SK-N-SH (cell line): ENCODE measurements at regions not wholly inside any gene's neighbourhood (a gene's known extent, or its start where the extent isn't known, plus 50 kb on each side); places are given as distances from the start of the nearest gene placed in this dataset.

Experiments
- CTCF ChIA-PET: fragments of 300-600, 350-600 bp; formaldehyde crosslinking; extraction: SDS; loops from one replicate; lab custom pipeline; 2021; lab: Yijun Ruan, JAX
- POLR2A ChIA-PET: fragments of 350-600 bp; sonication (Branson Sonifier 250); formaldehyde crosslinking; extraction: SDS; loops from one replicate; lab custom pipeline; 2020; ENCODE audit warnings: antibody characterized with exemption, inconsistent platforms; lab: Yijun Ruan, JAX
- DNase-seq: peaks from one replicate; pipeline ENCODE4 v3.0.0; 2012
- H2AFZ ChIP-seq: fragments of 200-600 bp; sonication (generic); 2 replicates; pipeline ENCODE4 v1.8.1; 2016; ENCODE audit warnings: antibody characterized with exemption, mild to moderate bottlenecking, low read depth
- H3F3A ChIP-seq: fragments of 200-600 bp; sonication (generic); replicated peaks from 2 replicates; pipeline ENCODE3; 2016; ENCODE audit warnings: antibody characterized with exemption, mild to moderate bottlenecking; ENCODE audit not compliant: insufficient read depth
- H3K27ac ChIP-seq, 2 experiments: fragments of 200-500 bp in 1 of 2; fragments of 200-600 bp in 1 of 2; sonication (Bioruptor generic) in 1 of 2; sonication (generic), shearing (Covaris generic) in 1 of 2; 2 replicates each; pipeline versions ENCODE4 v1.5.1 to v1.6.1; 2014 to 2016; ENCODE audit warnings: low read depth in 2 of 2, inconsistent platforms in 1 of 2, low read length in 1 of 2, mild to moderate bottlenecking in 1 of 2, mixed read lengths in 1 of 2
- H3K27me3 ChIP-seq: fragments of 200-600 bp; sonication (generic), shearing (Covaris generic); 2 replicates; pipeline ENCODE4 v1.6.1; 2016; ENCODE audit warnings: mixed run types; ENCODE audit not compliant: insufficient read depth
- H3K36me3 ChIP-seq, 2 experiments: fragments of 200-500 bp in 1 of 2; fragments of 200-600 bp in 1 of 2; sonication (Bioruptor generic) in 1 of 2; sonication (generic) in 1 of 2; replicated peaks in 1 of 2; 2 replicates each; pipeline versions ENCODE3 to v1.5.1; 2014 to 2016; ENCODE audit warnings: low read length in 1 of 2, mild to moderate bottlenecking in 1 of 2; ENCODE audit not compliant: insufficient read depth in 2 of 2, control insufficient read depth in 1 of 2
- H3K4me1 ChIP-seq, 2 experiments: fragments of 200-500 bp in 1 of 2; fragments of 200-600 bp in 1 of 2; sonication (Bioruptor generic) in 1 of 2; sonication (generic), shearing (Covaris generic) in 1 of 2; 2 replicates each; pipeline versions ENCODE4 v1.5.1 to v1.6.1; 2014 to 2016; ENCODE audit warnings: low read depth in 1 of 2, low read length in 1 of 2, mixed run types in 1 of 2; ENCODE audit not compliant: insufficient read depth in 2 of 2, control insufficient read depth in 1 of 2
- H3K4me2 ChIP-seq: fragments of 200-600 bp; sonication (generic), shearing (Covaris generic); 2 replicates; pipeline ENCODE4 v1.6.1; 2017; ENCODE audit warnings: mixed run types
- H3K4me3 ChIP-seq, 2 experiments: fragments of 200-500 bp in 1 of 2; fragments of 200-600 bp in 1 of 2; sonication (Bioruptor generic) in 1 of 2; sonication (generic), shearing (Covaris generic) in 1 of 2; 2 replicates each; pipeline versions ENCODE4 v1.5.1 to v1.8.1; 2014 to 2016; ENCODE audit warnings: low read depth in 2 of 2, inconsistent platforms in 1 of 2, low read length in 1 of 2, mild to moderate bottlenecking in 1 of 2, mixed read lengths in 1 of 2, moderate library complexity in 1 of 2
- H3K79me2 ChIP-seq: fragments of 200-600 bp; sonication (generic); 2 replicates; pipeline ENCODE4 v1.8.1; 2017; ENCODE audit warnings: mild to moderate bottlenecking; ENCODE audit not compliant: insufficient read depth
- H3K9ac ChIP-seq: fragments of 200-600 bp; sonication (generic); 2 replicates; pipeline ENCODE4 v1.6.1; 2017; ENCODE audit warnings: mixed run types
- H3K9me2 ChIP-seq: fragments of 200-600 bp; sonication (generic); 2 replicates; pipeline ENCODE4 v1.6.1; 2017; ENCODE audit warnings: mixed run types
- H3K9me3 ChIP-seq: fragments of 200-600 bp; sonication (generic); 2 replicates; pipeline ENCODE4 v1.6.1; 2017; ENCODE audit warnings: mixed run types, mild to moderate bottlenecking, moderate library complexity
- H4K20me1 ChIP-seq: fragments of 200-600 bp; sonication (generic); 2 replicates; pipeline ENCODE4 v1.6.1; 2017; ENCODE audit warnings: mild to moderate bottlenecking, mixed run types; ENCODE audit not compliant: insufficient read depth
- CHD2 ChIP-seq: fragments of 150-350 bp; IDR thresholded peaks from 2 replicates; pipeline ENCODE4 v1.6.1; 2018; ENCODE audit warnings: low read length; ENCODE audit not compliant: partially characterized antibody
- ELF1 ChIP-seq: IDR thresholded peaks from 2 replicates; pipeline ENCODE4 v1.4.0; 2012
- EP300 ChIP-seq, 2 experiments: IDR thresholded peaks; 2 replicates each; pipeline versions ENCODE4 v1.4.0 to v1.6.1; 2012; ENCODE audit warnings: borderline replicate concordance in 1 of 2, low read depth in 1 of 2, low read length in 1 of 2
- EZH2phosphoT487 ChIP-seq: fragments of 200-600 bp; sonication (generic); IDR thresholded peaks from 2 replicates; pipeline ENCODE4 v1.6.1; 2017; ENCODE audit warnings: low read depth, mixed run types, mild to moderate bottlenecking, antibody characterized with exemption, moderate library complexity, borderline replicate concordance
- FOSL2 ChIP-seq: IDR thresholded peaks from 2 replicates; pipeline ENCODE4 v1.4.0; 2012; ENCODE audit warnings: low read depth, mild to moderate bottlenecking, moderate library complexity, borderline replicate concordance
- FOXM1 ChIP-seq: IDR thresholded peaks from 2 replicates; pipeline ENCODE4 v1.4.0; 2012; ENCODE audit warnings: low read depth, mild to moderate bottlenecking
- MXI1 ChIP-seq: IDR thresholded peaks from 2 replicates; pipeline ENCODE4 v1.6.1; 2012; ENCODE audit warnings: mild to moderate bottlenecking, low read depth, low read length, improper control_type of control experiment
- NRF1 ChIP-seq: IDR thresholded peaks from 2 replicates; pipeline ENCODE4 v1.6.1; 2012; ENCODE audit warnings: low read depth, mild to moderate bottlenecking, low read length
- POLR2AphosphoS5 ChIP-seq: IDR thresholded peaks from 2 replicates; pipeline ENCODE4 v1.6.1; 2012; ENCODE audit warnings: low read depth, low read length
- RAD21 ChIP-seq: IDR thresholded peaks from 2 replicates; pipeline ENCODE4 v1.6.1; 2012; ENCODE audit warnings: mild to moderate bottlenecking, low read length
- RXRA ChIP-seq: IDR thresholded peaks from 2 replicates; pipeline ENCODE4 v1.4.0; 2012; ENCODE audit warnings: low read depth, mild to moderate bottlenecking, borderline replicate concordance
- SIN3A ChIP-seq: IDR thresholded peaks from 2 replicates; pipeline ENCODE4 v1.6.1; 2012; ENCODE audit warnings: low read depth, mild to moderate bottlenecking, low read length, moderate library complexity, borderline replicate concordance
- SMC3 ChIP-seq: IDR thresholded peaks from 2 replicates; pipeline ENCODE4 v1.6.1; 2012; ENCODE audit warnings: low read depth, low read length, improper control_type of control experiment
- TCF12 ChIP-seq: IDR thresholded peaks from 2 replicates; pipeline ENCODE4 v1.4.0; 2012
- WGBS: methylation state at CpG from one replicate; pipeline ENCODE4 v1.1.6; 2017; ENCODE audit warnings: low lambda C conversion rate; 5-methylcytosine and 5-hydroxymethylcytosine counted together
- TF ChIP-seq, protein P1 (sequence below): fragments of 200-600 bp; sonication (generic); IDR thresholded peaks from 2 replicates; pipeline ENCODE4 v1.6.1; 2017; ENCODE audit warnings: antibody characterized with exemption, mild to moderate bottlenecking, moderate library complexity
- TF ChIP-seq, protein P2 (sequence below): fragments of 150-350 bp; IDR thresholded peaks from 2 replicates; pipeline ENCODE4 v1.6.1; 2017; ENCODE audit warnings: antibody characterized with exemption, low read length, low read depth, borderline replicate concordance
- TF ChIP-seq, protein P3 (sequence below): IDR thresholded peaks from 2 replicates; pipeline ENCODE4 v1.4.0; 2012; ENCODE audit warnings: low read depth, borderline replicate concordance
- TF ChIP-seq, protein P4 (sequence below): fragments of 150-350 bp; IDR thresholded peaks from 2 replicates; pipeline ENCODE4 v1.6.1; 2016; ENCODE audit warnings: mild to moderate bottlenecking, low read depth, low read length

DNA sequence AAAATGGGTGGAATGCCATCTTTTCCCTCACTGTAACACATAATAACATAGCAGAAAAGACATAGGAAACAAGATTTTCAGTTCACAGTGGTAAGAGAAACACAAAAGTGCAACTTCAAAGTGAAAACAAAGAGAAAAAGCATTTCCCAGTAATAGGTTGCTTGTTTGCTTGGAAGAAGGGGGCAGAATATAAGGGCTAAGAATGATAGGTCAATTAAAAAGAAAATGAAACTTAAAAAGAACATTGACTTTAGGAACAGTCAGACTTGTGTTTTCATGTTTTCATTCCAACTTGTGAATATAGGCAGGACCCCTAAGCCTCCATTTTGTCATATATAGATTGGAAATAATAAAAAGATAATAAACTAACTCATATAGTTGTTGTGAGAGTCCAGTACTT, 168.2 kb upstream of the PPP3CA start (continued):
- no peak for TF ChIP-seq CHD2
- no peak for TF ChIP-seq SIN3A
- no peak for TF ChIP-seq NRF1
- no peak for TF ChIP-seq EZH2phosphoT487
- TF ChIP-seq FOXM1, result no peak
- TF ChIP-seq, protein P1, sequence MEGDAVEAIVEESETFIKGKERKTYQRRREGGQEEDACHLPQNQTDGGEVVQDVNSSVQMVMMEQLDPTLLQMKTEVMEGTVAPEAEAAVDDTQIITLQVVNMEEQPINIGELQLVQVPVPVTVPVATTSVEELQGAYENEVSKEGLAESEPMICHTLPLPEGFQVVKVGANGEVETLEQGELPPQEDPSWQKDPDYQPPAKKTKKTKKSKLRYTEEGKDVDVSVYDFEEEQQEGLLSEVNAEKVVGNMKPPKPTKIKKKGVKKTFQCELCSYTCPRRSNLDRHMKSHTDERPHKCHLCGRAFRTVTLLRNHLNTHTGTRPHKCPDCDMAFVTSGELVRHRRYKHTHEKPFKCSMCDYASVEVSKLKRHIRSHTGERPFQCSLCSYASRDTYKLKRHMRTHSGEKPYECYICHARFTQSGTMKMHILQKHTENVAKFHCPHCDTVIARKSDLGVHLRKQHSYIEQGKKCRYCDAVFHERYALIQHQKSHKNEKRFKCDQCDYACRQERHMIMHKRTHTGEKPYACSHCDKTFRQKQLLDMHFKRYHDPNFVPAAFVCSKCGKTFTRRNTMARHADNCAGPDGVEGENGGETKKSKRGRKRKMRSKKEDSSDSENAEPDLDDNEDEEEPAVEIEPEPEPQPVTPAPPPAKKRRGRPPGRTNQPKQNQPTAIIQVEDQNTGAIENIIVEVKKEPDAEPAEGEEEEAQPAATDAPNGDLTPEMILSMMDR, result no peak

DNA sequence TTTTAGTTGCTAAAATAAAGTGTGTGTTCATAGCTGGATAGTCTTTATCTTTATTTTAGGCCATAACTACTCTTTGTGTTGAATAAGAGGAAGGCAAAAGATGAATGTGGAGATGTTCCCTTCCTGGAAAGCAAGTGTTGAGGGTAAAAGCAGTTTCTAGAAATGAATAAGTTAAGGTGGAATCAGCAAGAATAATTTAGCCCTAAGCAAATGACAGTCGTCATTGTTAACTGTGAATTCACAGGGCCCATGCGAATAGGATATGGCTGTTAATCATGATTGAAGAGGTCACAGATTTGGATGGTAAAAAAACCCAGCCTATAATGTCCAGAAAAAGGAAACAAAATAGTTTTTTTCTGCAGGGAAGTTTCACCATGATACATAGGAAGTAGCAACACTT, 167.8 kb upstream of the PPP3CA start:
- H3K36me3 ChIP-seq, result no peaks in the 10 kb centered on the region
- ChIA-PET POLR2A (no interaction called here), CTCF (no interaction called here)
- H3K4me1 ChIP-seq, result no peaks in the 10 kb centered on the region
- no peaks in the 10 kb centered on the region for H4K20me1 ChIP-seq
- no peaks in the 10 kb centered on the region; the same call in 1 of the 2 replicates for H3K9me3 ChIP-seq
- DNase-seq, result no peak
- H3K27ac ChIP-seq, result no peak overlapping the region
- H3K4me3 ChIP-seq, result no peak overlapping the region
- no peak overlapping the region for H2AFZ ChIP-seq
- H3F3A ChIP-seq, result no peaks in the 10 kb centered on the region
- WGBS, result 78% methylated on average over 2 of the region's 2 CpGs
- no peaks in the 10 kb centered on the region for H3K9me2 ChIP-seq
- no peak overlapping the region for H3K9ac ChIP-seq
- no peaks in the 10 kb centered on the region for H3K79me2 ChIP-seq
- no peaks in the 10 kb centered on the region for H3K27me3 ChIP-seq
- H3K4me2 ChIP-seq, result no peak overlapping the region
- TF ChIP-seq, protein P1, result no peak
- TF ChIP-seq SMC3, result no peak

DNA sequence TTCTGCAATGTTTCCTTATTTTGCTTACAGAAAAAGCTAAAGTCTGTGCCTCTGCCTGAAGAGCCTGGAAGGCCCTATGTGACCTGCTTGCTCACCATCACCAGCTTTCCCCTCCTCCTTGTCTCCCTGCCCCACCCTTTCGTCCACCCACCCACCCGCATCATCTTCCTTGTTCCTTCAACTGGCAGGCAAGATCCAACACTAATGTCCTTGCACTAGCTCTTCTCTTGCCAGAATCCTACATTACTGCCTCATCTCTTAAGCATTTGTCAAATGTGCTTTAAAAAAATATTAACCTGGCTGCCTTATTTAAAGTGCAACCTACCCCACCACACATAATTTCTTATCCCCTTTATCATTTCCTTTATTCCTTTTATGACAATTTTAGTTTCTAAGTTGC, 165.1 kb upstream of the PPP3CA start:
- no peak overlapping the region for H3K4me2 ChIP-seq
- POLR2A ChIA-PET, result no interaction called here

More for the DNA sequence above, 165.1 kb upstream of the PPP3CA start:
- H3K36me3 ChIP-seq, result no peaks in the 10 kb centered on the region
- WGBS, result 79% methylated on average over 2 of the region's 2 CpGs
- no peaks in the 10 kb centered on the region for H3K9me2 ChIP-seq
- H2AFZ ChIP-seq, result no peak overlapping the region
- TF ChIP-seq SMC3 (no peak), NRF1 (no peak), RXRA (no peak), SIN3A (no peak), EP300 (IDR thresholded peaks at IDR 0.05; ENCODE audit: borderline replicate concordance in 1 of 2, low read depth in 1 of 2, low read length in 1 of 2) (no peak), FOSL2 (no peak), ELF1 (no peak), TCF12 (no peak), POLR2AphosphoS5 (no peak), MXI1 (no peak), FOXM1 (no peak), RAD21 (no peak)
- TF ChIP-seq, protein P2, sequence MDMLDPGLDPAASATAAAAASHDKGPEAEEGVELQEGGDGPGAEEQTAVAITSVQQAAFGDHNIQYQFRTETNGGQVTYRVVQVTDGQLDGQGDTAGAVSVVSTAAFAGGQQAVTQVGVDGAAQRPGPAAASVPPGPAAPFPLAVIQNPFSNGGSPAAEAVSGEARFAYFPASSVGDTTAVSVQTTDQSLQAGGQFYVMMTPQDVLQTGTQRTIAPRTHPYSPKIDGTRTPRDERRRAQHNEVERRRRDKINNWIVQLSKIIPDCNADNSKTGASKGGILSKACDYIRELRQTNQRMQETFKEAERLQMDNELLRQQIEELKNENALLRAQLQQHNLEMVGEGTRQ, result no peak
- TF ChIP-seq, protein P3, sequence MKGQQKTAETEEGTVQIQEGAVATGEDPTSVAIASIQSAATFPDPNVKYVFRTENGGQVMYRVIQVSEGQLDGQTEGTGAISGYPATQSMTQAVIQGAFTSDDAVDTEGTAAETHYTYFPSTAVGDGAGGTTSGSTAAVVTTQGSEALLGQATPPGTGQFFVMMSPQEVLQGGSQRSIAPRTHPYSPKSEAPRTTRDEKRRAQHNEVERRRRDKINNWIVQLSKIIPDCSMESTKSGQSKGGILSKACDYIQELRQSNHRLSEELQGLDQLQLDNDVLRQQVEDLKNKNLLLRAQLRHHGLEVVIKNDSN, result no peak
- TF ChIP-seq, protein P4, sequence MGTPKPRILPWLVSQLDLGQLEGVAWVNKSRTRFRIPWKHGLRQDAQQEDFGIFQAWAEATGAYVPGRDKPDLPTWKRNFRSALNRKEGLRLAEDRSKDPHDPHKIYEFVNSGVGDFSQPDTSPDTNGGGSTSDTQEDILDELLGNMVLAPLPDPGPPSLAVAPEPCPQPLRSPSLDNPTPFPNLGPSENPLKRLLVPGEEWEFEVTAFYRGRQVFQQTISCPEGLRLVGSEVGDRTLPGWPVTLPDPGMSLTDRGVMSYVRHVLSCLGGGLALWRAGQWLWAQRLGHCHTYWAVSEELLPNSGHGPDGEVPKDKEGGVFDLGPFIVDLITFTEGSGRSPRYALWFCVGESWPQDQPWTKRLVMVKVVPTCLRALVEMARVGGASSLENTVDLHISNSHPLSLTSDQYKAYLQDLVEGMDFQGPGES, result no peak
- H3F3A ChIP-seq, result no peaks in the 10 kb centered on the region
- no peak for DNase-seq
- no peak overlapping the region for H3K27ac ChIP-seq
- H3K27me3 ChIP-seq, result no peaks in the 10 kb centered on the region
- H3K9me3 ChIP-seq, result no peaks in the 10 kb centered on the region
- no peaks in the 10 kb centered on the region for H4K20me1 ChIP-seq
- no peaks in the 10 kb centered on the region for H3K4me1 ChIP-seq
- no peak overlapping the region for H3K4me3 ChIP-seq
- H3K9ac ChIP-seq, result no peak overlapping the region
- CTCF ChIA-PET, result no interaction called here
- H3K79me2 ChIP-seq, result no peaks in the 10 kb centered on the region
